Pancreas (tissue), 10 donors: ENCODE measurements at regions not wholly inside any gene's neighbourhood (a gene's known extent, or its start where the extent isn't known, plus 50 kb on each side); places are given as distances from the start of the nearest gene placed in this dataset.

Experiments used
- ATAC-seq, 4 donors: fragments of 200-7000 bp; cut with Tn5 transposase; one replicate each; pipeline versions ENCODE4 v1.8.0 to v1.9.1; 2020; ENCODE audit warnings: mild to moderate bottlenecking in 4 of 4, moderate library complexity in 4 of 4
- DNase-seq, 6 donors: peaks; one replicate each; pipeline ENCODE4 v3.0.0-alpha.2; 2020
- FAIRE-seq: peaks from 2 replicates; lab custom pipeline; 2012; peaks lifted over from hg19 to GRCh38; lab: Jason Lieb, UNC
- H3K27ac ChIP-seq, 4 donors: fragments of 200-600 bp; sonication (generic); 1 replicate in 3 of 4; 2 replicates in 1 of 4; pipeline versions ENCODE4 v1.5.0 to v1.8.0; 2020
- H3K27me3 ChIP-seq, 4 donors: fragments of 200-600 bp; one replicate each; pipeline ENCODE4 v1.8.0; 2021
- H3K36me3 ChIP-seq, 3 donors: fragments of 200-600 bp; sonication (generic) in 1 of 3; one replicate each; pipeline versions ENCODE4 v1.5.0 to v1.8.0; 2020 to 2021
- H3K4me1 ChIP-seq, 3 donors: fragments of 200-600 bp; one replicate each; pipeline ENCODE4 v1.8.0; 2021
- H3K4me3 ChIP-seq, 4 donors: fragments of 200-600 bp; sonication (generic) in 2 of 4; one replicate each; pipeline versions ENCODE4 v1.5.0 to v1.8.0; 2020 to 2021
- H3K9me3 ChIP-seq, 4 donors: fragments of 200-600 bp; one replicate each; pipeline ENCODE4 v1.8.0; 2021
- WGBS, 2 donors: extraction: QIAGEN DNeasy Blood & Tissue Kit; methylation state at CpG; one replicate each; pipeline ENCODE4 v1.1.7; 2013; 5-methylcytosine and 5-hydroxymethylcytosine counted together
- intact Hi-C, 3 donors: fragments of 100-400 bp; cut with DNase I; formaldehyde crosslinking; loops; one replicate each; pipeline versions ENCODE4 v1.11.1 to v1.14.2; 2022
- TF ChIP-seq, protein P1 (sequence below), 4 donors: fragments of 200-600 bp; sonication (generic) in 3 of 4; IDR thresholded peaks; one replicate each; pipeline versions ENCODE4 v1.5.0 to v1.8.0; 2021; ENCODE audit warnings: antibody characterized with exemption in 4 of 4
- donor health status: healthy with polysubstance abuse.
- donor health status: DM: no; HTN: no; CAD: no; lungs with moderate emphysema.
- donor health status: DM: no; HTN: no; CAD: no.
- donor health status: control.
- donor health status: control.
- donor health status: Bipolar disorder and iron deficiency.
- donor health status: DM: yes; HTN: yes; CAD: no.
- donor health status: DM: no; HTN: no; CAD: no.
- donor health status: DM: no; HTN: no; CAD: no.
- donor health status: DM: yes; HTN: yes; CAD: no.

DNA sequence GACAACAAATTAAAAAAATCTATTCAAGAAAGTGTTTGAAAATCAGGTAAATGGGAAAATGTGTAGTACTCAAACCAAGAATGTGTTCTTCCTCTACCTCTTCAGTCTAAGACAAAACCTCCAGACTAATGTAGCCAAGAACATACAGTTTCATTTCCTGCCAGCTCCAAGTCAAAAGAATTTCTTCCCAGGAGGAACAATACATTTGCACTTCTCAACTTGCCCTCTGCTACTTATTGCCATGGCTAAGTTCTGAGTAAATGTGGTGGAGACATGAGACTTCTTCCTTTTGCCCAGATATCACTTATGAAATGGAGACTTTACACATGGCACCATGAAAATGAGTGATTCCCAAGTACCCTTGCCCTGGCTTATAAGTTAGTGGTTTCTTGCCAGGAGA is 2112.2 kb upstream of the C9orf72 start:
- no peaks in the 10 kb centered on the region for H3K27me3 ChIP-seq
- no peaks in the 10 kb centered on the region for H3K36me3 ChIP-seq
- no peaks in the 10 kb centered on the region for H3K4me1 ChIP-seq
- ATAC-seq (no peak), FAIRE-seq (no peak), DNase-seq (no peak)
- intact Hi-C loops: no loop called here
- no peak overlapping the region for H3K27ac ChIP-seq
- no peaks in the 10 kb centered on the region for H3K9me3 ChIP-seq
- H3K4me3 ChIP-seq: no peak overlapping the region
- TF ChIP-seq, protein P1, sequence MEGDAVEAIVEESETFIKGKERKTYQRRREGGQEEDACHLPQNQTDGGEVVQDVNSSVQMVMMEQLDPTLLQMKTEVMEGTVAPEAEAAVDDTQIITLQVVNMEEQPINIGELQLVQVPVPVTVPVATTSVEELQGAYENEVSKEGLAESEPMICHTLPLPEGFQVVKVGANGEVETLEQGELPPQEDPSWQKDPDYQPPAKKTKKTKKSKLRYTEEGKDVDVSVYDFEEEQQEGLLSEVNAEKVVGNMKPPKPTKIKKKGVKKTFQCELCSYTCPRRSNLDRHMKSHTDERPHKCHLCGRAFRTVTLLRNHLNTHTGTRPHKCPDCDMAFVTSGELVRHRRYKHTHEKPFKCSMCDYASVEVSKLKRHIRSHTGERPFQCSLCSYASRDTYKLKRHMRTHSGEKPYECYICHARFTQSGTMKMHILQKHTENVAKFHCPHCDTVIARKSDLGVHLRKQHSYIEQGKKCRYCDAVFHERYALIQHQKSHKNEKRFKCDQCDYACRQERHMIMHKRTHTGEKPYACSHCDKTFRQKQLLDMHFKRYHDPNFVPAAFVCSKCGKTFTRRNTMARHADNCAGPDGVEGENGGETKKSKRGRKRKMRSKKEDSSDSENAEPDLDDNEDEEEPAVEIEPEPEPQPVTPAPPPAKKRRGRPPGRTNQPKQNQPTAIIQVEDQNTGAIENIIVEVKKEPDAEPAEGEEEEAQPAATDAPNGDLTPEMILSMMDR (IDR thresholded peaks at IDR 0.05): no peak

DNA sequence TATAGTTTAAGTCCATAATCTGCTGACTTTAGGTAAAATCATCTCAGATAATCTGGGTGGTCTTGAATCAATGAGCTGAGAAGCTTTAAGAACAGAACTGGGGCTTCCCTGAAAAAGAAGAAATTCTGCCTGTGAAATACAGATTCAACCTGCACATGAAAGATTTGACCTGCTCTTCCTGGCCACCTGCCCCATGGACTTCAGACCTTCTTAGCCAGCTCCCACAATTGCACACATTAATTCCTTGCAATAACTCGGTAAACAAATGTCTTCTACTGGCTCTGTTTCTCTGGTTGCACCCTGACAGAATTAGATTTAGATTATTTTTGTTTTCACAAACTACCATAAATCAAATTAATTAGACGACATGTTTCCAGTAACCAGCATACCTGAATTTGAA is 2117.9 kb upstream of the C9orf72 start:
- DNase-seq: peak in 3 of 6 donors; percentile 13 to 43 (median 42)
- TF ChIP-seq, protein P1 (IDR thresholded peaks at IDR 0.05): no peak

DNA sequence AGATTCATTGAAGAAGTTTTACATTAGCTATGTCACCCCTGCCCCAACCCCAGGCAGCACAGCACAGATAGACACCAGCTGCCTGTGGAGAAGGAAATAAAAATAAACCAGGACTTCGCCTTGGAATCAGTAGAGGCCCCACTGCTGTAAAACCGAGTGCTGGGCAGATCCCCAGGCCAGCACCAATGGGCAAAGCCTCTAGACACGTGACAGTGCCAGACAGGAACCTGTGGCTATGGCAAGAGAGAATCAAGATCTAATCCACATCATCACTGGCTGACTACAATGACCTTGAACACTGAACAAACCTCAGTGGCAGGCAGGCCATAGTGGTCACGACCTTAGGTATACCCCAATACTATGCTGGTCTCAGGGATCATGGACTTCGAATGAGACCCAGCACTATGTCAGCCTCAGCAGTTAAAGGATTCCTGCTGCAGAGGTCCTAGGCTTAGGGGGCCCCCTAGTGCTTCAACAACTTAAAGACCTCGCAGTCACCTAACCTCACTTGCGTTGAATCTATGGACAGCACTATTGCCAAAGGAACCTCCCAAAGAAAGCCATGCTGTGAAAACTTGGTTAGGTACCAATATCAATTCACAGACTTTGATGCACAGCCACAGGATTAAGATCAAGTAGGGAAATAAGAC is 2118.6 kb upstream of the C9orf72 start:
- Histone ChIP-seq H3K4me3 (no peak overlapping the region), H3K36me3 (no peaks in the 10 kb centered on the region), H3K27me3 (no peaks in the 10 kb centered on the region), H3K4me1 (peaks cover 0 to 5% (median 0%) of the 10 kb centered on the region in 3 donors), H3K27ac (no peak overlapping the region), H3K9me3 (no peaks in the 10 kb centered on the region)
- FAIRE-seq: no peak
- intact Hi-C loops: no loop called here
- DNase-seq: peak in 4 of 6 donors; percentile 2 to 16 (median 13)
- 43 to 55% methylated on average over 7 of the region's 7 CpGs for WGBS, 2 donors
- peak; percentile 43 to 84 (median 74) for ATAC-seq
- TF ChIP-seq, protein P1 (IDR thresholded peaks at IDR 0.05): no peak

More for the DNA sequence above, 2117.9 kb upstream of the C9orf72 start:
- no peak overlapping the region for H3K27ac ChIP-seq
- no peaks in the 10 kb centered on the region for H3K36me3 ChIP-seq
- H3K4me3 ChIP-seq: no peak overlapping the region
- no peaks in the 10 kb centered on the region for H3K9me3 ChIP-seq
- ATAC-seq: peak; percentile 66 to 92 (median 72)
- intact Hi-C loops: no loop called here
- no peaks in the 10 kb centered on the region for H3K27me3 ChIP-seq
- H3K4me1 ChIP-seq: peaks cover 0 to 5% (median 0%) of the 10 kb centered on the region in 3 donors
- 32 to 35% methylated on average over 2 of the region's 2 CpGs for WGBS, 2 donors
- FAIRE-seq: no peak

DNA sequence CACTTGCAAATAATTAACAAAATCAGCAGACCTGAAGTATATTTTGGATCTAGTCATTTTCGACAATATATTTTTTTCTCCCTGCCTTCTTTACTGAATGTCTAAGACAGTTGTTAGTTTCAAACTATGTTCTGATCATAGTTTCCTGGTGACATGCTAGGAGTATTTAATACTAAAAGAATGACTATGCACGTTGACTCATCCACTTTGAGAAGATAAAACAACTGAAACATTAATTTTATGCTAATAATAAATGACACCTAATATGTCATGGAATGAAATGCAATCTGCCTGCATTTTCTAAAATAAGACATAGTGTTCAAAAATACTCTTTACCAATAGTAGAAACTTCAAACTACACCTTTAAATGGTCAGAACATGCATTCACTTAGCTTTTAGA is 2123.7 kb upstream of the C9orf72 start:
- Histone ChIP-seq H3K4me1 (no peaks in the 10 kb centered on the region), H3K27ac (no peak overlapping the region), H3K4me3 (no peak overlapping the region), H3K9me3 (no peaks in the 10 kb centered on the region), H3K36me3 (no peaks in the 10 kb centered on the region), H3K27me3 (no peaks in the 10 kb centered on the region)
- intact Hi-C loops: no loop called here
- no peak for ATAC-seq
- TF ChIP-seq, protein P1 (IDR thresholded peaks at IDR 0.05): no peak
- DNase-seq: no peak
- FAIRE-seq: no peak
- WGBS, 2 donors: 68 to 71% methylated on average over 2 of the region's 2 CpGs

DNA sequence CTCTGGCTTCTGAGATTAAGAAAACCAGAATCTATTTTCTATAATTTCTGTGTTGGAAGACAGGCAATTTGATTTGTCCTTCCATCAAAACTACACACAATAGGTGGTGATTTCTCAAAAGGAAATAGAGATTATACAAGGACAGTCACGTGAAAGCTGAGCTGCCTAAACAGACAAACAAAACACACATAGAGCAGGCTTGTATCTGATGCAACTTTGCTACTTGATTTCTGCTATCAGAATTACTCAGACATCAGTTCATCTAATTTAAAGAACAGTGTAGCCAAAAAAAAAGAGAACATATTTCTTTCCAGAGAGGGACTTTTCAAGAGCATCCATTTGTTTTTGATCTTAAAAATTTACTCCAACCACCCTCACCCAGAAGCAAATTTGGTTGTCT is 2128.3 kb upstream of the C9orf72 start:
- FAIRE-seq: no peak
- WGBS, 2 donors: 25 to 28% methylated on average over 1 of the region's 1 CpG
- TF ChIP-seq, protein P1 (IDR thresholded peaks at IDR 0.05): no peak
- no peak for ATAC-seq
- Histone ChIP-seq H3K4me3 (no peak overlapping the region), H3K27ac (no peak overlapping the region), H3K9me3 (no peaks in the 10 kb centered on the region), H3K27me3 (no peaks in the 10 kb centered on the region), H3K4me1 (no peaks in the 10 kb centered on the region), H3K36me3 (no peaks in the 10 kb centered on the region)
- intact Hi-C loops: no loop called here
- DNase-seq: no peak
